BE2C (cell line): ENCODE measurements at regions not wholly inside any gene's neighbourhood (a gene's known extent, or its start where the extent isn't known, plus 50 kb on each side); places are given as distances from the start of the nearest gene placed in this dataset.

Experiments
- DNase-seq: peaks from one replicate; pipeline ENCODE4 v3.0.0-alpha.2; 2020
- H3K27me3 ChIP-seq: fragments of 250-450 bp; sonication (Bioruptor Pico); 2 replicates; pipeline ENCODE4 v1.5.1; 2020; ENCODE audit warnings: mild to moderate bottlenecking
- H3K36me3 ChIP-seq: fragments of 250-450 bp; sonication (Bioruptor Pico); 2 replicates; pipeline ENCODE4 v1.5.1; 2020; ENCODE audit warnings: mild to moderate bottlenecking
- H3K4me1 ChIP-seq: fragments of 250-450 bp; sonication (Bioruptor Pico); 2 replicates; pipeline ENCODE4 v1.5.1; 2020
- H3K4me3 ChIP-seq: 2 replicates; pipeline ENCODE4 v1.5.1; 2011; ENCODE audit warnings: low read depth, low read length
- H3K9me3 ChIP-seq: fragments of 250-450 bp; sonication (Bioruptor Pico); 2 replicates; pipeline ENCODE4 v1.5.1; 2020
- TF ChIP-seq, protein P1 (sequence below): IDR thresholded peaks from 2 replicates; pipeline ENCODE4 v1.5.1; 2012; ENCODE audit warnings: mild to moderate bottlenecking, low read depth, low read length

DNA sequence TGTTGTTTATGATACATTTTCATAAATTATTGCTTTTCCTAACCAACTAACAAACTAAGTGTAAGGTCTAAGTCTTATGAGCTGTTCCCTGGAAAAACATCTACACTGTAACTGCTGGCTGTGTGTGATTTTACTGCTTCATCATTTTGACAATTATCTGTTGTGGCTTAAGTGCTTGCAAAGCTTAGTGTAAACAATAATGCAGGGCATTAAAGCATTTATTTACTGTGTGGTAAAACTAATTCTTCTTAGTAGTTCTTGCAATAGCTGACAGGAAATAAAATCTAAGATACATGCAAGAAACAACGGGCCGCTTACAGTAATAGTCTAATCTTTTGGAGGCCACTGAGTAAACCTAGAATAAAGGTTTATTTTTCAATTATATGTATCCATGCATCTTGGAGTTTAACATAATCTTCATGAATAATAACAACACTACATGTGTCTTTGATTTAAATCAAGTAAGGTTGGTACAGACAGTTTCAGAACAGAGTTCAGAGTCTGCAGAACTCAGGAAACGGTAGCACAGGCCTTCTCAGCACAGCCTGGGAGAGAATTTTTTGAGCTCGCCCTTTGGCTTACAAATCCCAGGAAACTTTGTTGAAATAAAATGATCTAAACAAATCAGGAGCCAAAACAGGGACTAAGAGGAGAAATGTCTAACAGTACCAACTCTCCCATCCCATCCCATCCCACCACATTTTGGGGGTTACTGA, 473.1 kb downstream of the NR2F1-AS1 start:
- H3K9me3 ChIP-seq = no peaks in the 10 kb centered on the region
- TF ChIP-seq, protein P1, sequence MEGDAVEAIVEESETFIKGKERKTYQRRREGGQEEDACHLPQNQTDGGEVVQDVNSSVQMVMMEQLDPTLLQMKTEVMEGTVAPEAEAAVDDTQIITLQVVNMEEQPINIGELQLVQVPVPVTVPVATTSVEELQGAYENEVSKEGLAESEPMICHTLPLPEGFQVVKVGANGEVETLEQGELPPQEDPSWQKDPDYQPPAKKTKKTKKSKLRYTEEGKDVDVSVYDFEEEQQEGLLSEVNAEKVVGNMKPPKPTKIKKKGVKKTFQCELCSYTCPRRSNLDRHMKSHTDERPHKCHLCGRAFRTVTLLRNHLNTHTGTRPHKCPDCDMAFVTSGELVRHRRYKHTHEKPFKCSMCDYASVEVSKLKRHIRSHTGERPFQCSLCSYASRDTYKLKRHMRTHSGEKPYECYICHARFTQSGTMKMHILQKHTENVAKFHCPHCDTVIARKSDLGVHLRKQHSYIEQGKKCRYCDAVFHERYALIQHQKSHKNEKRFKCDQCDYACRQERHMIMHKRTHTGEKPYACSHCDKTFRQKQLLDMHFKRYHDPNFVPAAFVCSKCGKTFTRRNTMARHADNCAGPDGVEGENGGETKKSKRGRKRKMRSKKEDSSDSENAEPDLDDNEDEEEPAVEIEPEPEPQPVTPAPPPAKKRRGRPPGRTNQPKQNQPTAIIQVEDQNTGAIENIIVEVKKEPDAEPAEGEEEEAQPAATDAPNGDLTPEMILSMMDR = no peak
- H3K36me3 ChIP-seq = no peaks in the 10 kb centered on the region
- peaks cover 13% of the 10 kb centered on the region for H3K4me1 ChIP-seq
- no peak overlapping the region for H3K4me3 ChIP-seq
- H3K27me3 ChIP-seq = no peaks in the 10 kb centered on the region
- no peak for DNase-seq

GRCh38 chr5:93107141-93107540, 473.9 kb downstream of the NR2F1-AS1 start:
- no peaks in the 10 kb centered on the region for H3K9me3 ChIP-seq
- H3K4me1 ChIP-seq = peaks cover 13% of the 10 kb centered on the region
- peak; percentile 41 for DNase-seq
- no peaks in the 10 kb centered on the region for H3K36me3 ChIP-seq
- no peak overlapping the region for H3K4me3 ChIP-seq
- H3K27me3 ChIP-seq = no peaks in the 10 kb centered on the region
- TF ChIP-seq, protein P1 = no peak

DNA sequence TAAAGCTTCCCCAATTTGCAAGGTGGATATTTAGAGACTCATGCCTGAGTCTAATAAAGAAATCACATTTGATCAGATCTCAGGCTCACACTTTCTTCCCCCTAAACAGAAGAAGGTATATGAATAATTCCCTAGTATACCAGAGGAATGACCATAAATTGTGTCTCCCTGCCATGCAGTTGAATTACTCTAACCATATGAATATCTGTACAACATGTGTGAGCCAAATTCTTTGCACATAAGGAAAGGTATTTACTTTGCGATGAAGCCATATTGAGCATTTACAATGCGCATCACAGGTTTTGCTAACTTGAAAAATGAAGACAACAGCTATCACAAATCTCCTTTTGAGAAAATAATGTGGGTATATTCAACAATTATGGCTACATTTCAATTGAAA, 479.4 kb downstream of the NR2F1-AS1 start:
- Histone ChIP-seq H3K4me1 (no peaks in the 10 kb centered on the region; the same call in 1 of the 2 replicates), H3K9me3 (no peaks in the 10 kb centered on the region)
- TF ChIP-seq, protein P1 = no peak

DNA sequence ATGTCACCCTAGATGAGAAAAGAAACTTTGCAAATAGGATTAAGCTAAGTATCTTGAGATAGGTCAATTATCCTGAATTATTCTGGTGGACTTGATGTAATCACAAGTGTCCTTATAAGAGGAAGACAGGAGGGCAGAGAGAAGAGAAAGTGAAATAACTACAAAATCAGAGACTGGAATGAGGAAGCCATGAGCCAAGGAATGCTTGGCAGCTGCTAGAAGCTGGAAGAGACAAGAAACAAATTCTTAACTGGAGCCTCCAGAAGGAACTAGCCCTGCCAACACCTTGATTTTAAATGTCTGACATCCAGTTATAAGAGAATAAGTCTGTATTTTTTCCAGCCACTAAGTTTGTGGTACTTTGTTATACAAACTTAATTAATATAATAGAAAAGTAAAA, 480.0 kb downstream of the NR2F1-AS1 start:
- TF ChIP-seq, protein P1 = no peak
- H3K36me3 ChIP-seq = no peaks in the 10 kb centered on the region
- DNase-seq = no peak
- H3K4me3 ChIP-seq = no peak overlapping the region
- no peaks in the 10 kb centered on the region for H3K9me3 ChIP-seq
- no peaks in the 10 kb centered on the region for H3K27me3 ChIP-seq
- no peaks in the 10 kb centered on the region for H3K4me1 ChIP-seq

More for the DNA sequence above, 479.4 kb downstream of the NR2F1-AS1 start:
- no peaks in the 10 kb centered on the region for H3K27me3 ChIP-seq
- H3K4me3 ChIP-seq = no peak overlapping the region
- H3K36me3 ChIP-seq = no peaks in the 10 kb centered on the region
- no peak for DNase-seq

GRCh38 chr5:93100428-93100827, 480.6 kb downstream of the NR2F1-AS1 start:
- H3K9me3 ChIP-seq = no peaks in the 10 kb centered on the region
- H3K27me3 ChIP-seq = no peaks in the 10 kb centered on the region
- DNase-seq = no peak

DNA sequence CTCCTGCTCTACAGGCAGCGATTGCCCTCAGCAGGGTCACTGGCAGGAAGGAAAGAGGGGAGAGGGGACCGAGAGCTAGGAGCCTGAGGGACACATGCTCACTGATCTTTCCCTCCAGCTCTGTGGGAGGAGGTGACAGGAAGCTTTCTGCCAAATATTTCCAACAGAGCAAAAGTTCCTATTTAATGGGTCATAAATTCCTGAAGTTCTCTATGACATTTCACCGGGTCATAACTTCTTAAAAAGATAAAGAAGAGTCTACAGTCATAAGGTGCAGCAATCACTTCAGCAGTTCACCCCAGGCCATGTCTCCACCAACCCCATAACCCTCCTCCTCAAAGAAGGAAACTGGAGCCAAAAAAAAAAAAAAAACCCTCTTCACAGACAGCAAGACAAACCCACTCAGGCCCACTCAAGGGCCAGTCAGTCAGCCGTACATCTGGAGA, 481.1 kb downstream of the NR2F1-AS1 start:
- no peak for DNase-seq
- H3K9me3 ChIP-seq = no peaks in the 10 kb centered on the region
- TF ChIP-seq, protein P1 = no peak
- H3K36me3 ChIP-seq = no peaks in the 10 kb centered on the region
- no peaks in the 10 kb centered on the region for H3K27me3 ChIP-seq
- H3K4me3 ChIP-seq = no peak overlapping the region
- no peaks in the 10 kb centered on the region for H3K4me1 ChIP-seq

More at GRCh38 chr5:93100428-93100827, 480.6 kb downstream of the NR2F1-AS1 start:
- H3K4me1 ChIP-seq = no peaks in the 10 kb centered on the region
- H3K36me3 ChIP-seq = no peaks in the 10 kb centered on the region
- TF ChIP-seq, protein P1 = no peak
- no peak overlapping the region for H3K4me3 ChIP-seq
